ENCODE measurements at regions not wholly inside any gene's neighbourhood (a gene's known extent, or its start where the extent isn't known, plus 50 kb on each side); places are given as distances from the start of the nearest gene placed in this dataset.

DNA sequence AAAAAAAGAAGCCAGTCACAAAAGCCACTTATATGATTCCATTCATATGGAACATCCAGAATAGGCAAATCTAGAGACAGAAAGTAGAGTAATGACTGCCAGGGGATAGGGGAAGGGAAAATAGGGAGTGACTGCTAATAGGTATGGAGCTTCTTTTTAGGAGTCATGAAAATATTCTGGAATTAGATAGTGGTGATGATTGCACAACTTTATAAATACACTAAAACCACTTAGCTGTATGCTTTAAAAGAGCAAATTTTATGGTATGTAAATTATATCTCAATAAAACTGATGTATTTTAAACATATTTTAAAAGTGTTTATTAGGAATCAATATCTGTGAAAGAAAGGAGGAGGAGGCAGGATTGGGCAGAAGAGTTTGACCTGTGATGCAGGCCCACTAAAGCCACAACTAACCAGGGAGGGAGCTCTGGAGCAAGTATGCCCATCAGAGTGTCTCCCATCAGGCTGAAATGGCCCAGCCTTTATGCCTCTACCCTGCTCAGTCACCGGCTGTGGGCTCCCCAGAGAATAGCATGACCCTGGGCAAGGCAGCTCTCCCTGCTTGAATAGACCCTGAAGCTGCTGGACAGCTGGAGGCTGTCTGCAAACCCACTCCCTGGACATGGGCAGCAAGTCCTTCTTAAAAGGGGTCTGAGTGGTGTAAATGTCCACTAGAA is 96.0 kb upstream of the SLC44A1 start:
- no peak for DNase-seq

DNA sequence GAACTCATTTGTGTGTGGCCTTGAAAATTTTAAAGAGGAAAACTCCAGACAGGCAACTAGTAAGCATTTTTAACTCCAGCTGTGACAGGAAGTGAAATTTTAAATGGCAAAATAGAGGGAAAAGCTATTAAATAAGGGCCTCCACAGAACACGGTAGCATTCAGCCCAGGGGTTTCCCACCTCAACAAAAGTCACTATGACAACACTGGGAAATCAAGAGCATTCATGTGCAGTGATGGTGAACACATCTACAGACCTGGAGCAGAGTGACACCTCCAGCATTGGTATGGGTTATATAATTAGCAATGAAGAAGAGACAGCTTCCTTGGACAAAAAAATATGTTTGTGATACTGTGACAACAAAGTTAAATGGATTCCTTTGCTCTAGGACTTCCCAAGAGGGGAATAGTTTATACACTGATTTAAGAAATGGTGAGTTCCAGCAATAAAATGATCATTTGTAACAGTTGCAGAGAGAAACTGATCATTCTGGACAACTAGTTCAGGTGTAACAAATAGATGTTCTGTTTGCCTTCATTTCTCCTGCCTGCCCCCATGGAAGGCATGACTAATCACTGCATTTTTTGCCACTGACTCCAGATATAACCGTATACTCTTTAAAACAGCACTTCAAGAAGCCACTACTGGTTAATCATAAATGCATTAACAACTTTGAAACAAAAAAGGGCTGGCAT is 93.3 kb upstream of the SLC44A1 start:
- DNase-seq = no peak

DNA sequence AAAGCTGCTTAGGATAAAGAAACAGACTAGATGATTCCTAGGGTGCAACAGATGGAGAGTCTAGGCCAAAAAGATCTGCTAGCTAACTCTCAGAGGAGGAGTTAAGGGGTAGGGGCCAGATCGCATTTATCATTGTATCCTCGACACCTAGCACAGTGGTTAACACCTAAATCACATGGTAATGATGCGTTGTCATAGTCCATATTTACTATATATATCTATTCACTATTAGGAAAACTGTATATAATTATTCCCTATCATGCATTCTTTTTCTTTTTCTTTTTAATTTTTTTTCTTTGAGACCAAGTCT is 92.8 kb upstream of the SLC44A1 start:
- DNase-seq = no peak

DNA sequence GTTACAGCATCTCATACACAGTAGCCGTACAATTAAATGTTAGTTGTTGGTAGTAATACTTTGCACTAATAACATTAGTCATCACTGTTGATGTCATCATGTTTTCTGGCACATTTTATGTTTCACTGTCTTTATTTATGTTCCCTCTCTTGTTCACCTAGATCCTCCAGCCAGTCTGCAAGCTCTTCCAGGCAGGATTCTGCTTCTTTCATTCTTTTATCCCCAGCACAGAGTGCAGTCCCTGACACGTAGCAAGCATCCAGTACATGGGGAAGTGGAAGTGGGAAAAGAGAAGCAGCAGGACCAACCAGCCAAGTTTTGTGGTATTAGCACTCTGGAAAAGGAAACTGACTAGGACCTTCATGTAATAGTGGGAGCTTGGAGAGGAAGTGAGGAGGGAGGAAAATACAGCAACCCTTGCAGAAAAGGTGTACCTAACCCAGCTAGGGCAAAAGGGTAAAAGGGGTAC is 89.7 kb upstream of the SLC44A1 start:
- no peak for DNase-seq

DNA sequence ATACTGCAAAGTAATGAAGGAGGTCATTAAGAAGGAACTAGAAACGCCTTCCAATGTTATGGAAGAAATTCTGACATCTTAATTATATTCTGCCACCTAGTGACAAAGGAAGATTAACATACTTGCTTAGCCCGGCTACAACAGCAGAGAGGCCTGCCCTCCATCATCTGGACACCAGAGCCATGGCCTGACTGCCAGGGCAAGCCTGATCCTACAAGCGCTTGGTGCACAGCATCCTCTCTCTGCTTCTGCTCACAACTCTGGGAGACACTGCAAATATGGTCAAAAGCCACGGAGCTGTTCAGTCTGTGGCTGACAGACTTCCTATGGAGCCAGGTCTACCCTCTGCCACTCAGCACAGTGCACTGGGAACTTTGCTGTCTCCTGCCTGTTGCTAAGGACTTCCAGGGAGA is 87.3 kb upstream of the SLC44A1 start:
- peak in 2 of 5 experiments; percentile 10 to 17 for DNase-seq

DNA sequence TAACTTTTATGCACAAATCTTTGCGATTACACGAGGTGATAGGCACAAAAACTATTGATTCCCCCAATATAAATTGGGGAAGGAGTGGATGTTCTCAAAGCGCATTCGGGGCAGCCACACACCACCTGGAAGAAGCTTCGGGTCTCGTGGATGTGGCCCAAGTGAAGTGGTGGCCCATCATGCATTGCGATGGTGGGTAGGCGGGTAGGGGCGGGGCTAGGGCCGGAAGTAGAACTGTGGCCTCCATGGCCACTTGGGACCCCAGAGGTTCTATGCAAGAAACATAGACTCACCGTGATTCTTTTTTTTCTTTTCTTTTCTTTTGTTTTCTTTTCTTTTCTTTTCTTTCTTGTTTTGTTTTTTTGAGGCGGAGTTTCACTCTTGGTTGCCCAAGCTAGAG is 86.4 kb upstream of the SLC44A1 start:
- DNase-seq = no peak

DNA sequence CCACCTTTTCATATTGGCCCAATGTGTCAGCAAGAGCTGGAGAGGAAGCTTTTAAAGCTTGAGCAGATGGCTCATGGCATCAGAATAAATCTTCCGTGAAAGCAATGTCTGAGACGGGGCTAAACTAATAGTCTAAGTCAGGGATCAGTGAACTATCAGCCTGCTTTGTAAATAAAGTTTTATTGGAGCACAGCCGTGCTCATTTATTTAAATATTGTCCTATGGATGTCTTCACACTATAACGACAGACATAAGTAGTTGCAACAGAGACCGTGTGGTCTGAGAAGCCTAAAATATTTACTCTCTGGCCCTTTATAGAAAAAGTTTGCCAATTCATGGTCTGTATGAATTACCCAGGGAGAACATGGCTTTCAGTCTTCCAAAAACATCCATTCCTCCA is 85.6 kb upstream of the SLC44A1 start:
- no peak for DNase-seq

DNA sequence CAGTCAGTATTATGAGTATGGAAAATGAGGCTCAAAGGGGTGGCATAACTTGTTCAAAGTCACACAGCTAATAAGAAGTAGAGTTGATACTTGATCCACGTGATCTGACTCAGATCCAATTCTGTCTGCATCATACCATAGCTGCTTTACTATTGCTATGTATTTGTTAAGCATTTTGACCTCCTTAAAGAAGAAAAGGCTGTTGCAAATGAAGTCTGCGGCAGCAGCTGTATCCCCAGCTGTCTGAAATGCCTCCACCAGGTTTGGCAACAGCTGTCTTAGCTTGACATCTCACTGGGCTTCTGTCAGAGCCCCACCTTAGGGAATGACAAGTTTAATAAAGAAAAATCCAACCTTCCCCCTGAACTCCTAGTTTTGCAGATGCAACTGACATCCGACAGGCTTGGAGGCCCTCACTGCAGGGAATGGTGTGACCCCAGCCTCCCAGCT is 75.6 kb upstream of the SLC44A1 start:
- DNase-seq = no peak

DNA sequence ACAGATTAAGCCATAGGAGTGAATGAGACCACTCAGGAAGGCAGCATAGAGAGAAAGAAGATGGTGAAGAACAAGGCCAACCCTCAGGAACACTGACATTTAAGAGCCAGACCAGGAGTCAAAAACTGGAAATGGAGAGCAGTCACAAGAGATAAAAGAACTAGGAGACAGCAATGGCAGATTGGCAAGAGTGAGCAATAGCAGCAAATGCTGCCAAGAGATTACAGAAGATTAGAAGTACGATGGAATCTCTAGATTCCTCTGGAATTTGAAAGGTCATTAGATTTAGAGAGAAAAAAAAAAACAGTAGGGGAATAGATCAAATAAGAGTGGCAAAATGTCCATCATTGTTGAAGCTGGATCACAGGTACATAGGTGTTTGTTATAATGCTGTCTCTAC is 73.4 kb upstream of the SLC44A1 start:
- no peak for DNase-seq

DNA sequence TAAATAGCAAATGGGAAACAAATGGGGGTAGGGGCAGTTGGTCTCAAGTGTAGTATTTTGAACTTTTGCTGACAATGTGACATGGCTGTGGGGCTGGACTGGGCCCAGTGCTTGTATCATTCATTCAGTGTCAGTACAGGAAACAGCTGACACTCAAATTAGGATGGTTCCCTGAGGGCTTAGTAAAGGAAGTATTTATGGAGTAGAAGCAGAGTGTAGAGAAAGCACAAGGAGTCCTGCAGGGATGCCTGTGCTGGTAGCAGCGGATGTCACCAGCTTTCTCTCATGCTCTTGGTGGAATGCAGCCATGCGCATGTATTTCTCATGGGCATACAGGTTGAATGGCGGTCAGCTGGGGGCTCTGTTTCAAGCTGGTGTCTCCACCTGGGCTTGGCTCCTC is 72.9 kb upstream of the SLC44A1 start:
- no peak for DNase-seq

DNA sequence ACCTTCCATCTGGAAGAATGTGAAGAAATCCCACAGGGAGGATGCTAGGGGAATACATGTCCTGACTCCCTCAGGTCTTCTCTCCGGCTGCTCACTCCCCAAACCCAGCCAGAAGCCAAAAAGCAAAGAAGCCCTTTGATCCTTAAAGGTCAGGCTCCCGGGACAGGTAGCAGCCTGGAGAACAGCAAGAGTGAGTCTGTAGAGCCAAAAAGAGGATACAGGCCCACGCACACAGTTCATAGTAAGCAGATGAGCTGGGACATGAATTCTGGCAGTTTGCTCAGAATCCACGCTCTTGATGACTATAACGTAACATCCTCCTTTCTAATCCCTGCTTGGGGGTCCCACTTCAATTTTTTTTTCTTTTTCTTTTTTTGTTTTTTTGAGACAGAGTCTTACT is 72.0 kb upstream of the SLC44A1 start:
- no peak for DNase-seq

DNA sequence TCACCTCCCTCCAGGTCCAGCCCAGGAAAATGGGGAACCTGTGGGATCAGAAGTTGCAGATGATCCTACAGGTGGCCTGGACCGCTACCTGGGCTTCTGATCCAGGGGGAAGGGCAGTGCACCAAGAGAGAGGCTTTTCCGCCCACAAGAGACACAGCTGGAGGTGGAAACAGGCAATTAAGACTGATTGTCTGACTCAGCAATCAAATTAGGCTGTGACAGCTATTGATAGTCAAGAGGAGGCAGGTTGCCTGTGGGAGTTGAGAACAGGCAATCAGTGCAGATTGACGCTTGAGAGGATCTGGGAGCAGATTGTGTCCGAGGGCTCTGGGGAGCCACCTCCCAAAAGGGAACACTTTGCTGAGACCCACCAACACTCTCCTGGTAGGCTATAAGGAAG is 71.1 kb upstream of the SLC44A1 start:
- no peak for DNase-seq

DNA sequence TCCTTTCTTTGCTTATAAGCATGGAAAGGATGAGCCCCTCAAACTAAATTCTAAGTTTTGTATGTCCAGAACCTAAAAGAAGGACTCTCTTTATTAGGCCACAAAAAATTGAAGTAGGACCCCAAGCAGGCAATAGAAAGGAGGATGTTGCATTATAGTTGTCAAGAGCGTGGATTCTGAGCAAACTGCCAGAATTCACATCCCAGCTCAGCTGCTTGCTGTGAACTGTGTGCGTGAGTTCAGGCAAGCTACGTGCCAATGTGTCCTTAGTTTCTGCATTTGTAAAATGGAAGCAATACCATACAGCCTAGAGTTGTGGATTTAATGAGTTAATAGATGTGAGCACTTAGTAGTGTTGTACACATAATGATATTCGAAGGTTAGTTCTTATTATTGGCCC is 70.6 kb upstream of the SLC44A1 start:
- no peak for DNase-seq

DNA sequence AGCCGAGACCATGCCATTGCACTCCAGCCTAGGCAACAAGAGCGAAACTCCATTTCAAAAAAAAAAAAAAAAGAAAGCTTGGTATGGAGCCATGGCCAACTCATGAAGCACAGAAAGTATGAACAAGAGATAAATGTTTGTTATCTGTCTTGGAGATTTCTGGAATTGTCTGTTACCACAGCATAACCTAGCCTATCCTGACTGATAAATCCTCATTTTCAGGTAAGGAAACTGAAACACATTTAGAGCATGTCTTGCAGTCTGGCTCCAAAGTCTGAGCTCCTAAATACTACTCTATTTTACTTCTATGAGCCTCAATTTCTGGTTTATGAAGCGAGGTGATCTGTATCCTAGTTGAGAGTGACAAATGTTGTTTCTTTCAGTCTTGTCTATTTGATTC is 68.3 kb upstream of the SLC44A1 start:
- no peak for DNase-seq

DNA sequence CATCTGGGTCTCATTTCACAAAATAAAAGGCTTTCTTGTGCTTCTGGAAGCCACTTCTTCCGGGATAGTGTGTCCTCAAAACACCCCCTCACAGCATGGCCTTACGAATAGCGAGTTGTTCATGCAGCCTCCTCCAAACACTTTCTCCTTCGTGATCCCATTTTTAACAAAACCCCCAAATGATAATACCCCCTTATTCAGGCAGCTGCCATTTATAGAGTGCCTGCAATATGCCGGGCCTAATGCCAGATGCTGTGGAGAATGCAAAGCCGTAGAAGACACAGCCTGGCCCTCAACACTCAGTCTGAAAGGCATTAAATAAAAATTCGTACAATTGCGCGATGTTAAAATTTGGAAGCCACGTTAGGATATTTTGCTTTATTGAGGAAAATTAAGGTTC is 66.4 kb upstream of the SLC44A1 start:
- no peak for DNase-seq

DNA sequence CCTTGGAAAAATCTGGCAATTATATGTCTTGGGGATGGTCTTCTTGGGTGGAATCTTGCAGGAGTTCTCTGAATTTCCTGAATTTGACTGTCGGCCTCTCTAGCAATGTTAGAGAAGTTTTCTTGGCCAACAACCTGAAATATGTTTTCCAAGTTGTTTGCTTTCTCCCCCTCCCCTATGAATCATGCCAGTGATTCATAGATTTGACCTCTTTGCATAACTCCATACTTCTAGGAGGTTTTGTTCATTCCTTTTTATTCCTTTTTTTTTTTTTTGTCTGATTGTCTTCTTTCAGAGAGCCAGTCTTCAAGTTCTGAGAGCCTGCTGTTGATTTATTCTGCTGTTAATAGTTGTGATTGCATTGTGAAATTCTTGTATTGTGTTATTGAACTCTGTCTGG is 56.7 kb upstream of the SLC44A1 start:
- DNase-seq = no peak

DNA sequence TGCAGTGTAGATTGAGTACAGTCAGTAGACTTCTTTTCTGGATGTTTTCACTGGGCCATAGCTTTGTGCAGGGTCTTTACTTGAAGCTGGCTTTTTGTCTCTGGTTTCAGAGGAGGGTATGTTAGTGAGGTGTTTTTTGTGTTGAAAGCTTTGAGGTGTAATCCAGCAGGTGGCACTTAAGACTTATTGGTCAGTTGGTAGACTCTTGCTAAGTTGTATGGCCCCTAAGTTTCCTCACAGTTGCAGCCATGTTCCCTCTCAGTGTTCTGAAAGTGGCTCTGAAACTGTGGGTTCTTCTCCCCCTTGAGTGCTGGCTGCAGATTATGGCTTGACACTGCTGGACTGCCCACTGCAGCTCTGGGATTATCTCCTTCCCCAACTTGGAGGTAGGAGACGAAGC is 55.7 kb upstream of the SLC44A1 start:
- no peak for DNase-seq

DNA sequence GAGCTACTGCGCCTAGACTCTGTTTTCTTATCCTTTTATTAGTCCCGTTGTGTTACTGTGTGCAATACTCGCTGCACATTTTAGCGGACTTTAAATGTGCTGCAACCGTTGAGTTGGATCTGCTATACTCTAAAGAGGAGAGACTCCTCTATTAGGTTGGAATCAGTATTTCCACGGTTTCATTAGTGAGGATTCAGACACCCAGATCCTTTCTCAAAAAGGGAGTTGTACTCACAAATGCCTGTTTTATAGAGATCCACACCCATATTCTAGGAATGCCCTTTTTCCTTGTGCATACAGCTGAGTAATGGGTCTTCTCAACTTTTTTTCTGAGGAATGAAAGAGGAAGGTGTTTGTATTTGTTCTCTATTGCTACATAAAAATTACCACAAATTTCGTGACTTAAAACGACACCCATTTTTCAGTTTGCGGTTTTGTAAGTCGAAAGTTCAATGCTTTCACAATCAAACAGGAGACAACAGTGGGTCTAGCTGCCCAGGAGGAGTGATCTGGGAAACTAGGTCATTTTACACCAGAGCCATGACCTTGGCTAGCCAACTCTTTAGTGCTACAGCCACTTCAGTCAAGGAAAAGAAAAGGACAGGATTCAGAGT is 52.8 kb upstream of the SLC44A1 start:
- DNase-seq = peak in 1 of 5 experiments; percentile 55

DNA sequence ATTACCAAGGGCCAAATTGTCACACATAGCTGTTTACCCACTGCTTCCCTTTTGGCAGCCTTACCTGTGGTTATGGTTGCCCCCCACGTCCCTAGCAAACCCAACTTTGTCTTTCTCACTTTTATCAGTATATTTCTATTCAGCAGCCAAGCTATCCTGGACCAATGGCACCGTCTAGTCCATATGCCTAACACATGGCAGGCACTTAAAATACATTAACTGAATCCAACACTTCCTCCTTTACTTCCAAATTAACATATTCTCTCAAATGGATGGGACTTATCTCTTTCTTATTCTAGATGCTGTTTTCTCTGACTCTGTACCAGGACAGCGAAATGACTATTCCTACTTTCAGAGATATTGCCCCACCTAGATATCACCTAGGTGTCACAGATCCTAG is 50.9 kb upstream of the SLC44A1 start:
- no peak for DNase-seq

DNA sequence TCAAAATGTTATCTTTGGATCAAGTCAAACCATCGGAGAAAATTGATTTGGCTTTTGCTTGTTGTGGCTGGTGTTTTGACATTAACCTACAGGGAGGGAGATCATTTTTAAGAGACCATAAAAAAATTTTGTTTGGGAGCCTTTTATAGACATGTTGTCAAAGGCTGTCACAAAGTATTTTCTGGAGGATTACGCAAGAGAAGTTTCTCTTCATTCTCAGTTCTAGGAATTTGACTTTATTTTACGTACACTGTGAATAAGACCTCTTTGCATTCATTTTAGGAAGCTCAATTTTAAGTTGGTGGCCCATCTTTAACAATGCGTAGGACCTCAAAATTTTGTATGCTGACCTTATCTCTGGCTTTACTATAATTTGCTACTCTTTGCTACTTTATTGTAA is 50.2 kb upstream of the SLC44A1 start:
- no peak for DNase-seq

All from T-helper 2 cell (primary cell).